IgD-negative memory B cell (primary cell): ENCODE measurements at regions not wholly inside any gene's neighbourhood (a gene's known extent, or its start where the extent isn't known, plus 50 kb on each side); places are given as distances from the start of the nearest gene placed in this dataset.
"Not testable (repeated sequence)": the region's sequence is repeated elsewhere in the genome, so short reads cannot be mapped to it uniquely, and the experiment has no call there.

ENCODE experiments used
- H3K27ac Mint-ChIP-seq, 3 donors: one replicate each; pipeline ENCODE4 v1.8.0; 2020 to 2022; ENCODE audit warnings: mild to moderate bottlenecking in 3 of 3, mixed read lengths in 3 of 3, moderate library complexity in 1 of 3
- H3K27me3 Mint-ChIP-seq: one replicate; pipeline ENCODE4 v1.8.0; 2021; ENCODE audit warnings: mixed read lengths
- H3K36me3 Mint-ChIP-seq: one replicate; pipeline ENCODE4 v1.8.0; 2020; ENCODE audit warnings: mild to moderate bottlenecking, mixed read lengths
- H3K4me1 Mint-ChIP-seq, 3 donors: one replicate each; pipeline ENCODE4 v1.8.0; 2020 to 2022; ENCODE audit warnings: mixed read lengths in 3 of 3, mild to moderate bottlenecking in 1 of 3
- H3K4me3 Mint-ChIP-seq, 4 donors: one replicate each; pipeline ENCODE4 v1.8.0; 2020 to 2022; ENCODE audit warnings: mild to moderate bottlenecking in 4 of 4, mixed read lengths in 4 of 4, moderate library complexity in 3 of 4
- H3K9me3 Mint-ChIP-seq, 3 donors: one replicate each; pipeline ENCODE4 v1.8.0; 2020 to 2021; ENCODE audit warnings: mixed read lengths in 3 of 3, mild to moderate bottlenecking in 1 of 3

- no peaks in the 10 kb centered on the region for H3K36me3 Mint-ChIP-seq
- H3K4me1 Mint-ChIP-seq, result no peaks in the 10 kb centered on the region
- no peaks in the 10 kb centered on the region for H3K27me3 Mint-ChIP-seq
- no peak overlapping the region for H3K27ac Mint-ChIP-seq
- H3K9me3 Mint-ChIP-seq, result peaks cover 2 to 17% (median 4%) of the 10 kb centered on the region in 3 donors
- H3K4me3 Mint-ChIP-seq, result no peak overlapping the region
Observed at GRCh38 chr11:97905671-97906070, 1115.1 kb upstream of the CNTN5 start.

DNA sequence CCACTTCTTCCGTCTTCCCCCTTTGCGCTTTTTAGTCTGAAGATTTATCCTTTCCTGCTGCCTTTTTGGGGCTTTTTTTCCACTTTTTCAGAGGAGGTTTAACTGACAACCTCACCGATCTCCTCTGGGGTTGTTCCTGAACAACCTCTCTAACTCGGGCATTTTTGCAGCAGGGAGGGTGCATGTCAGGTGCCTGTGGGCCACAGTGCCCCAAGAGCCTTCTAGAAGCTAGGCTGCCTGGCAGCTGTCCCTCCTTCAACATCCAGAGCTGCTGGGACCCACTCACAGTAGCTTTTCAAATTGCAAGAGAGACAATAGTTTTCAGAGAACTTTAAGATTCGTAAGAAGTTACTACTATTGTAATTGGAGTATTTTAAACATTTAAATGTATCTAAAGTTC, 1112.4 kb upstream of the CNTN5 start:
- Mint-ChIP-seq H3K4me3 (no peak overlapping the region), H3K9me3 (peaks cover 2 to 17% (median 3%) of the 10 kb centered on the region in 3 donors), H3K4me1 (no peaks in the 10 kb centered on the region), H3K36me3 (no peaks in the 10 kb centered on the region), H3K27me3 (no peaks in the 10 kb centered on the region), H3K27ac (no peak overlapping the region)

GRCh38 chr11:97909614-97910399, 1110.9 kb upstream of the CNTN5 start:
- no peak overlapping the region for H3K27ac Mint-ChIP-seq
- H3K36me3 Mint-ChIP-seq, result no peaks in the 10 kb centered on the region
- H3K4me3 Mint-ChIP-seq, result peak overlapping the region in 1 of 4 donors; percentile 23
- H3K27me3 Mint-ChIP-seq, result no peaks in the 10 kb centered on the region
- H3K4me1 Mint-ChIP-seq, result no peaks in the 10 kb centered on the region
- H3K9me3 Mint-ChIP-seq, result peaks cover 2 to 13% (median 3%) of the 10 kb centered on the region in 3 donors

GRCh38 chr11:97912629-97913028, 1108.1 kb upstream of the CNTN5 start:
- no peak overlapping the region for H3K27ac Mint-ChIP-seq

DNA sequence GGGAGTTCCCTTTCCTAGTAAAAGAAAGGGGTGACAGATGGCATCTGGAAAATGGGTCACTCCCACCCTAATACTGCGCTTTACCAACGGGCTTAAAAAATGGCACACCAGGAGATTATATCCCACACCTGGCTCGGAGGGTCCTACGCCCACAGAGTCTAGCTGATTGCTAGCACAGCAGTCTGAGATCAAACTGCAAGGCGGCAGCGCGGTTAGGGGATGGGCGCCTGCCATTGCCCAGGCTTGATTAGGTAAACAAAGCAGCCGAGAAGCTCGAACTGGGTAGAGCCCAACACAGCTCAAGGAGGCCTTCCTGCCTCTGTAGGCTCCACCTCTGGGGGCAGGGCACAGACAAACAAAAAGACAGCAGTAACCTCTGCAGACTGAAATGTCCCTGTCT, 1097.8 kb upstream of the CNTN5 start:
- not testable (repeated sequence) for H3K9me3 Mint-ChIP-seq, H3K27me3 Mint-ChIP-seq, H3K4me3 Mint-ChIP-seq, H3K4me1 Mint-ChIP-seq, H3K36me3 Mint-ChIP-seq
- peak overlapping the region in 1 of 3 donors; percentile 40 for H3K27ac Mint-ChIP-seq

More at GRCh38 chr11:97912629-97913028, 1108.1 kb upstream of the CNTN5 start:
- no peaks in the 10 kb centered on the region for H3K36me3 Mint-ChIP-seq
- no peak overlapping the region for H3K4me3 Mint-ChIP-seq
- H3K9me3 Mint-ChIP-seq, result peaks cover 0 to 10% (median 0%) of the 10 kb centered on the region in 3 donors
- no peaks in the 10 kb centered on the region for H3K4me1 Mint-ChIP-seq
- H3K27me3 Mint-ChIP-seq, result no peaks in the 10 kb centered on the region

- Mint-ChIP-seq H3K36me3 (no peaks in the 10 kb centered on the region), H3K27ac (no peak overlapping the region), H3K9me3 (no peaks in the 10 kb centered on the region), H3K27me3 (no peaks in the 10 kb centered on the region), H3K4me1 (no peaks in the 10 kb centered on the region), H3K4me3 (no peak overlapping the region)
Observed at GRCh38 chr11:97934572-97935208, 1086.1 kb upstream of the CNTN5 start.

GRCh38 chr11:97937501-97937900, 1083.2 kb upstream of the CNTN5 start:
- H3K4me1 Mint-ChIP-seq, result no peaks in the 10 kb centered on the region
- H3K27me3 Mint-ChIP-seq, result no peaks in the 10 kb centered on the region
- H3K36me3 Mint-ChIP-seq, result no peaks in the 10 kb centered on the region
- H3K9me3 Mint-ChIP-seq, result peaks cover 2 to 8% (median 2%) of the 10 kb centered on the region in 3 donors
- no peak overlapping the region for H3K4me3 Mint-ChIP-seq
- H3K27ac Mint-ChIP-seq, result no peak overlapping the region

GRCh38 chr11:97938789-97939188, 1082.0 kb upstream of the CNTN5 start:
- Mint-ChIP-seq H3K4me3 (no peak overlapping the region), H3K27ac (no peak overlapping the region), H3K9me3 (peaks cover 2 to 9% (median 2%) of the 10 kb centered on the region in 3 donors), H3K27me3 (no peaks in the 10 kb centered on the region), H3K36me3 (no peaks in the 10 kb centered on the region), H3K4me1 (no peaks in the 10 kb centered on the region)

DNA sequence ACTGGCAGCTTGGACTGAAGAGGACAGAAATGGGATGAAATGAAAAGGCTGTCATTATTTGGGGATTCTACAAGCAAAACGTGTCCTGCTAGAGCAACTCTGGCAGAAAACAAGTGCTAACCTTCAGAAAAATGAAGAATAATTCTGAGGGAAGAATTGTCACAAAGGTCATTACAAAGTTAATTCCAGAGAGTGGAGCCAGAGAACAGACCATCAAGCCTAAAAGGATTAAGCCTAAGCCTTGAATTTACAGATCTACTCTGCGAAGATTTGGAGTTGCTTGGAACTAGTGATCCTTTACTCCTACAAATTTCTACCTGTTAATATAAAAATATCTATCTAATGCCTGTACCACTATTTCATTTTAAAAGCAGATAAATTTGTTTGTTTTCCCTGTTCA, 1077.3 kb upstream of the CNTN5 start:
- Mint-ChIP-seq H3K27me3 (no peaks in the 10 kb centered on the region), H3K4me3 (no peak overlapping the region), H3K4me1 (no peaks in the 10 kb centered on the region), H3K27ac (no peak overlapping the region), H3K9me3 (peaks cover 2 to 16% (median 2%) of the 10 kb centered on the region in 3 donors), H3K36me3 (no peaks in the 10 kb centered on the region)

- Mint-ChIP-seq H3K27ac (no peak overlapping the region), H3K9me3 (peaks cover 0 to 16% (median 2%) of the 10 kb centered on the region in 3 donors), H3K4me3 (no peak overlapping the region), H3K4me1 (no peaks in the 10 kb centered on the region), H3K27me3 (no peaks in the 10 kb centered on the region), H3K36me3 (no peaks in the 10 kb centered on the region)
Observed at GRCh38 chr11:97948793-97949192, 1072.0 kb upstream of the CNTN5 start.

DNA sequence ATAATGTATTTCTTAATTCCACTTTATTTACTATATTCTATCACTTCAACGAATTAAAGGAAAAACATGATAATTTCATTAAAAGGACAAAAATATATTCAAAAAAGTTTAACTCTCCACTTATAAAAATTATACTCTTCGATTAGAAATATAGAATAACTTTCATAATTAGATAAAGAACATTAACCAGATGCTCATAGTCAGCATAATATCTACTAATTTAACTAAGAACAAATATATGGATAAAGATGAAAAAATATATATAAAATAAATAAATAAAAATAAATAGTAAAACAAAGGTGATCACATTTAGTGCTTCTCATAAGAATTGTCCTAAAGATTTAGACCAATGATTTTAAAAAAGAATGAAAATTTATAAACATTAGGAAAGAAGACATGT, 1065.2 kb upstream of the CNTN5 start:
- peaks cover 0 to 7% (median 3%) of the 10 kb centered on the region in 3 donors for H3K9me3 Mint-ChIP-seq
- H3K27me3 Mint-ChIP-seq, result no peaks in the 10 kb centered on the region
- H3K4me1 Mint-ChIP-seq, result no peaks in the 10 kb centered on the region
- no peaks in the 10 kb centered on the region for H3K36me3 Mint-ChIP-seq
- no peak overlapping the region for H3K27ac Mint-ChIP-seq
- H3K4me3 Mint-ChIP-seq, result no peak overlapping the region

DNA sequence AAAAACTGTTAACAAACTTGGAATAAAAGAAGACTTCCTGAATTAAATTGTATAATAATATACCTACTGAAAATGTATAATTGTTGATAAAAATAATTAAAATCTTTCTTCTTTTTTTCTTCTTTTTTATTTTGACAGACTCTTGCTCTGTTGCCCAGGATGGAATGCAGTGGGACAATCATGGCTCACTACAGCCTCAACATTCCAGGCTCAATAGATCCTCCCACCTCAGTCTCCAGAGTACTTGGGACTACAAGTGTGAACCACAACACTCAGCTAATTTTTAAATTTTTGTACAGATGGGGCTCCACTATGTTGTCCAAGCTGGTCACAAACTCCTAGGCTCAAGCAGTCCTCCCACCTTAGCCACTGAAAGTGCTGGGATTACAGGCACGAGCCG, 1063.8 kb upstream of the CNTN5 start:
- no peak overlapping the region for H3K4me3 Mint-ChIP-seq
- H3K9me3 Mint-ChIP-seq, result peaks cover 0 to 7% (median 3%) of the 10 kb centered on the region in 3 donors
- no peaks in the 10 kb centered on the region for H3K27me3 Mint-ChIP-seq
- no peaks in the 10 kb centered on the region for H3K4me1 Mint-ChIP-seq
- no peaks in the 10 kb centered on the region for H3K36me3 Mint-ChIP-seq
- no peak overlapping the region for H3K27ac Mint-ChIP-seq

DNA sequence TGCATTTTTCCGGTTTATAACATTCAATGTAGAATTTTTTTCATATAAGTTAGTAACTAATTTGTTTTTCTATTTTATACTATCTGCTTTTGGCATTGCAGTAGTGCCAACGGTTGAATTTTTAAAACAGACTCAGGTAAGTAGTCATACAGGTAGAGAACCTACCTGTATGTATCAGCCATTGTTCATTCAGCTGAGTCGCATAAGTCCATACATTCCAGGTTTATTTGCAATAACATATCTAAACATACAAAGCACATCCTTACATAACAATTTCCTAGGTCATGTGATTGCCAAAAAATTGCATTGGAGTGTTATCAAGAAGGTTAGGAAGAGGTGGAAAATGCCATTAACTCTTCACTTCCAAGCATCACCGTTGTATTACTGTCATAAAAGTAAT, 1059.3 kb upstream of the CNTN5 start:
- no peaks in the 10 kb centered on the region for H3K36me3 Mint-ChIP-seq
- no peaks in the 10 kb centered on the region for H3K4me1 Mint-ChIP-seq
- no peak overlapping the region for H3K27ac Mint-ChIP-seq
- H3K27me3 Mint-ChIP-seq, result no peaks in the 10 kb centered on the region
- no peak overlapping the region for H3K4me3 Mint-ChIP-seq
- H3K9me3 Mint-ChIP-seq, result peaks cover 0 to 10% (median 1%) of the 10 kb centered on the region in 3 donors

- H3K36me3 Mint-ChIP-seq, result no peaks in the 10 kb centered on the region
- H3K27me3 Mint-ChIP-seq, result no peaks in the 10 kb centered on the region
- no peak overlapping the region for H3K4me3 Mint-ChIP-seq
- H3K27ac Mint-ChIP-seq, result no peak overlapping the region
- H3K9me3 Mint-ChIP-seq, result peaks cover 0 to 10% (median 1%) of the 10 kb centered on the region in 3 donors
- H3K4me1 Mint-ChIP-seq, result no peaks in the 10 kb centered on the region
Observed at GRCh38 chr11:97962758-97963157, 1058.0 kb upstream of the CNTN5 start.

DNA sequence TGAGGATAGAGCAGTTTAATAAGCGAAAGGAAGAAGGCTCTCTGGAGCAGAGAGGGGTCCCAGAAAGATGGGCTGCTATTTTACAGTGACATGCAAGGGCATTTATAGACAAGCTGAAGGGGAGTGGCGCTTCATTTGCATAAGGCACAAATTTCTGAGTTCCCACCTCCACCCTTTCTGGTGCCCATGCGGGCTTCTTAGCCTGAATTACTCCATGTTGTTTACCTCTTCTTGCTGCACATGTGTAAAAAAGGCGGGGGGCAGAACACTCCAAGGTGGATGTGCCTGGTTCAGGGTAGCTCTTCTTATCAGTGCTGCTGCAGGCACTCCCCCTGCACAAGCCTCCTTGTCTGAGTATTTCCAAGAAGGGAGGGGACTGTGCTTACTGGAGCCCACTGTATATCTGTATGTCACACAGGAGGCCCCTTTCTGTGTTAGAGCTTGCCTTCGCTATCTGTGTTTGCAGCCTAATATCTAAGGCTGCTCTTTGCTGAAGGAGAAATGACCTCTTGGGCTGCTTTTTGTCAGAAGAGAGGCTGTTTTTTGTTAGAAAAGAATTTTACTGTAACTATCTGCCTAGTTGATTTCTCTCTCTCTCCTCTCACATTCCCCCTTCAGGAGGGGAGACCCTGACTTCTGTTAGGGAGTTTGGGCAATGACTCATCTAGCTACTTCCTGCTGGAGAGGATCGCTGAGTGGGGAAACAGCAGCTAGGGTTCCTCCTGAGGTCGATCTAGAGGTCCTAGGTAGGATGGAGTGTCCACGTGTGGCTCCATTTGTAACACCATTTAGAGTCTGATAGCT, 1057.0 kb upstream of the CNTN5 start:
- H3K4me1 Mint-ChIP-seq, result no peaks in the 10 kb centered on the region
- H3K27me3 Mint-ChIP-seq, result no peaks in the 10 kb centered on the region
- peaks cover 0 to 10% (median 1%) of the 10 kb centered on the region in 3 donors for H3K9me3 Mint-ChIP-seq
- no peak overlapping the region for H3K4me3 Mint-ChIP-seq
- no peaks in the 10 kb centered on the region for H3K36me3 Mint-ChIP-seq
- H3K27ac Mint-ChIP-seq, result no peak overlapping the region
